ENCODE measurements at regions not wholly inside any gene's neighbourhood (a gene's known extent, or its start where the extent isn't known, plus 50 kb on each side); places are given as distances from the start of the nearest gene placed in this dataset.

- TF ChIP-seq EZH2 (IDR thresholded peaks at IDR 0.05; ENCODE audit: insufficient read depth, poor library complexity, severe bottlenecking) (no peak), EZH2phosphoT487 (IDR thresholded peaks at IDR 0.05; ENCODE audit: insufficient read depth, low read depth) (no peak)
These were observed 812.7 kb downstream of the PLA2G4A start for GRCh38 chr1:187641463-187641862.
